ENCODE measurements at regions not wholly inside any gene's neighbourhood (a gene's known extent, or its start where the extent isn't known, plus 50 kb on each side); places are given as distances from the start of the nearest gene placed in this dataset.

- intact Hi-C loops (cut with micrococcal nuclease): loop anchor here (2.0 to 10.0 kb wide), 2 partner anchors 194 to 498 kb away; no protein-coding TSS in a partner anchor
- Histone ChIP-seq H3K9me3 (replicated peaks) (peaks cover 4% of the 10 kb centered on the region), H3K4me1 (peaks cover 8% of the 10 kb centered on the region), H3K27me3 (ENCODE audit: low read depth) (peaks cover 32% of the 10 kb centered on the region), H3K36me3 (no peaks in the 10 kb centered on the region), H3K4me3 (no peak overlapping the region), H3K27ac (replicated peaks) (no peak overlapping the region)
- no peak for DNase-seq
- no peak for TF ChIP-seq CTCF (IDR thresholded peaks at IDR 0.05; ENCODE audit: borderline replicate concordance)
Observed at GRCh38 chr14:51780741-51781140, 79.7 kb upstream of the GNG2 start.

- intact Hi-C loops (cut with micrococcal nuclease): loop anchor here (2.0 to 10.0 kb wide), 2 partner anchors 193 to 499 kb away; no protein-coding TSS in a partner anchor
- TF ChIP-seq CTCF (IDR thresholded peaks at IDR 0.05; ENCODE audit: borderline replicate concordance): no peak
Observed at GRCh38 chr14:51781381-51781780, 79.0 kb upstream of the GNG2 start.

GRCh38 chr14:51782435-51782834 lies 78.0 kb upstream of the GNG2 start:
- peaks cover 33% of the 10 kb centered on the region for H3K27me3 ChIP-seq (ENCODE audit: low read depth)
- TF ChIP-seq CTCF (IDR thresholded peaks at IDR 0.05; ENCODE audit: borderline replicate concordance): no peak
- peaks cover 3% of the 10 kb centered on the region for H3K4me1 ChIP-seq
- no peaks in the 10 kb centered on the region for H3K36me3 ChIP-seq
- intact Hi-C loops (cut with micrococcal nuclease): loop anchor here (10.0 kb wide), 1 partner anchor 192 kb away; no protein-coding TSS in a partner anchor
- no peak overlapping the region for H3K27ac ChIP-seq (replicated peaks)
- peaks cover 19% of the 10 kb centered on the region for H3K9me3 ChIP-seq (replicated peaks)
- no peak for DNase-seq
- no peak overlapping the region for H3K4me3 ChIP-seq

More at GRCh38 chr14:51781381-51781780, 79.0 kb upstream of the GNG2 start:
- Histone ChIP-seq H3K36me3 (no peaks in the 10 kb centered on the region), H3K4me3 (no peak overlapping the region), H3K27me3 (ENCODE audit: low read depth) (peaks cover 35% of the 10 kb centered on the region), H3K27ac (replicated peaks) (no peak overlapping the region), H3K9me3 (replicated peaks) (peaks cover 11% of the 10 kb centered on the region), H3K4me1 (peaks cover 4% of the 10 kb centered on the region)
- no peak for DNase-seq

- intact Hi-C loops (cut with micrococcal nuclease): loop anchor here (2.0 to 10.0 kb wide), 2 partner anchors 39 to 191 kb away; no protein-coding TSS in a partner anchor
- Histone ChIP-seq H3K27me3 (ENCODE audit: low read depth) (peaks cover 26% of the 10 kb centered on the region), H3K27ac (replicated peaks) (peak overlapping the region; percentile 16), H3K4me1 (peaks cover 3% of the 10 kb centered on the region), H3K9me3 (replicated peaks) (peaks cover 19% of the 10 kb centered on the region), H3K4me3 (no peak overlapping the region), H3K36me3 (no peaks in the 10 kb centered on the region)
- DNase-seq: no peak
- no peak for TF ChIP-seq CTCF (IDR thresholded peaks at IDR 0.05; ENCODE audit: borderline replicate concordance)
Observed at GRCh38 chr14:51783765-51784164, 76.6 kb upstream of the GNG2 start.

DNA sequence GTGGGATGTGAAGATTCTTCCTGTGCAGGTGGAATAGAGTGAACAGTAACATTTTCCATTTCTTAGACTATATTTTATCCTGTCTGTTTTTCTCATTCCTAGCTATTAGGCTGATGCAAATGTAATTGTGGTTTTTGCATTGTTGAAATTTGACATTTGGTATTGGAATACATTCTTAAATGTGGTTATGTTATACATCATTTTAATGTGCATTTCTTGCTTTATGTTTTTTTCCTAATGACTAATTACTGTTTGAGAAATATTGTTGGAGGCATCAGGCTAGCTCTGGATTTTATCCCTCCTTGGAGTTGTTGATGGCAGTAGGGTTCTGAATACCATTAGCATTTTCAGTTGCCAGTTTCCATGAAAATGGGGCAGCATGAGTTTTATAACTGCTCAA lies 75.9 kb upstream of the GNG2 start:
- Histone ChIP-seq H3K27ac (replicated peaks) (peak overlapping the region; percentile 16), H3K4me3 (no peak overlapping the region), H3K4me1 (peaks cover 3% of the 10 kb centered on the region), H3K36me3 (no peaks in the 10 kb centered on the region), H3K9me3 (replicated peaks) (peaks cover 19% of the 10 kb centered on the region), H3K27me3 (ENCODE audit: low read depth) (peaks cover 26% of the 10 kb centered on the region)
- no peak for DNase-seq
- TF ChIP-seq CTCF (IDR thresholded peaks at IDR 0.05; ENCODE audit: borderline replicate concordance): no peak
- intact Hi-C loops (cut with micrococcal nuclease): loop anchor here (2.0 to 10.0 kb wide), 2 partner anchors 38 to 190 kb away; no protein-coding TSS in a partner anchor

Data from left ventricle myocardium inferior (tissue), 1 donor.